Common myeloid progenitor, CD34-positive (primary cell): ENCODE measurements at regions not wholly inside any gene's neighbourhood (a gene's known extent, or its start where the extent isn't known, plus 50 kb on each side); places are given as distances from the start of the nearest gene placed in this dataset.

ENCODE experiments used
- CTCF ChIA-PET: fragments of 350-600 bp; sonication (Branson Sonifier 250); formaldehyde crosslinking; loops from one replicate; lab custom pipeline; 2021; ENCODE audit warnings: antibody characterized with exemption; lab: Charles Lee
- POLR2A ChIA-PET: fragments of 350-600 bp; sonication (Branson Sonifier 250); formaldehyde crosslinking; loops from one replicate; lab custom pipeline; 2021; ENCODE audit warnings: antibody characterized with exemption; lab: Charles Lee
- DNase-seq, 3 donors: peaks; one replicate each; pipeline versions ENCODE4 v3.0.0 to v3.0.0-alpha.2; 2013
- H3K27ac ChIP-seq, 2 experiments: 1 replicate in 1 of 2; 2 replicates in 1 of 2; pipeline ENCODE4 v1.7.0; 2013; ENCODE audit warnings: inconsistent platforms in 2 of 2, low read length in 2 of 2, mild to moderate bottlenecking in 2 of 2, low read depth in 1 of 2, moderate library complexity in 1 of 2; ENCODE audit not compliant: severe bottlenecking in 2 of 2, insufficient read depth in 1 of 2, poor library complexity in 1 of 2
- H3K27me3 ChIP-seq, 5 experiments: replicated peaks in 2 of 5; 1 replicate in 3 of 5; 2 replicates in 2 of 5; pipeline versions ENCODE4 v1.6.1 to v1.7.0; 2013; ENCODE audit warnings: low read length in 4 of 5, mild to moderate bottlenecking in 2 of 5, moderate library complexity in 2 of 5, inconsistent platforms in 1 of 5; ENCODE audit not compliant: insufficient read depth in 5 of 5, control insufficient read depth in 4 of 5
- H3K36me3 ChIP-seq, 4 experiments: 1 replicate in 2 of 4; 2 replicates in 2 of 4; pipeline versions ENCODE4 v1.6.1 to v1.7.0; 2013; ENCODE audit warnings: low read length in 3 of 4, control low read depth in 1 of 4, mild to moderate bottlenecking in 1 of 4; ENCODE audit not compliant: control insufficient read depth in 4 of 4, insufficient read depth in 4 of 4
- H3K4me1 ChIP-seq, 4 experiments: 1 replicate in 3 of 4; 2 replicates in 1 of 4; pipeline versions ENCODE4 v1.6.1 to v1.7.1; 2013; ENCODE audit warnings: low read length in 3 of 4, mild to moderate bottlenecking in 3 of 4, control low read depth in 1 of 4, inconsistent platforms in 1 of 4, moderate library complexity in 1 of 4; ENCODE audit not compliant: control insufficient read depth in 4 of 4, insufficient read depth in 4 of 4; ENCODE audit errors: control extremely low read depth in 1 of 4
- H3K4me3 ChIP-seq, 7 experiments: 1 replicate in 4 of 7; 2 replicates in 3 of 7; pipeline versions ENCODE4 v1.5.1 to v1.7.0; 2013; ENCODE audit warnings: mild to moderate bottlenecking in 7 of 7, low read length in 6 of 7, moderate library complexity in 6 of 7, inconsistent platforms in 2 of 7, low read depth in 2 of 7, control low read depth in 1 of 7; ENCODE audit not compliant: insufficient read depth in 4 of 7, control insufficient read depth in 1 of 7; ENCODE audit errors: extremely low read depth in 1 of 7
- H3K9me3 ChIP-seq, 5 experiments: 1 replicate in 4 of 5; 2 replicates in 1 of 5; pipeline versions ENCODE4 v1.6.1 to v1.7.1; 2013; ENCODE audit warnings: low read length in 4 of 5, mild to moderate bottlenecking in 2 of 5, inconsistent platforms in 1 of 5, low read depth in 1 of 5, moderate library complexity in 1 of 5; ENCODE audit not compliant: control insufficient read depth in 4 of 5, insufficient read depth in 2 of 5; ENCODE audit errors: control extremely low read depth in 1 of 5
- WGBS: methylation state at CpG from one replicate; pipeline ENCODE4 v1.1.5; 2013; ENCODE audit not compliant: insufficient coverage; 5-methylcytosine and 5-hydroxymethylcytosine counted together

DNA sequence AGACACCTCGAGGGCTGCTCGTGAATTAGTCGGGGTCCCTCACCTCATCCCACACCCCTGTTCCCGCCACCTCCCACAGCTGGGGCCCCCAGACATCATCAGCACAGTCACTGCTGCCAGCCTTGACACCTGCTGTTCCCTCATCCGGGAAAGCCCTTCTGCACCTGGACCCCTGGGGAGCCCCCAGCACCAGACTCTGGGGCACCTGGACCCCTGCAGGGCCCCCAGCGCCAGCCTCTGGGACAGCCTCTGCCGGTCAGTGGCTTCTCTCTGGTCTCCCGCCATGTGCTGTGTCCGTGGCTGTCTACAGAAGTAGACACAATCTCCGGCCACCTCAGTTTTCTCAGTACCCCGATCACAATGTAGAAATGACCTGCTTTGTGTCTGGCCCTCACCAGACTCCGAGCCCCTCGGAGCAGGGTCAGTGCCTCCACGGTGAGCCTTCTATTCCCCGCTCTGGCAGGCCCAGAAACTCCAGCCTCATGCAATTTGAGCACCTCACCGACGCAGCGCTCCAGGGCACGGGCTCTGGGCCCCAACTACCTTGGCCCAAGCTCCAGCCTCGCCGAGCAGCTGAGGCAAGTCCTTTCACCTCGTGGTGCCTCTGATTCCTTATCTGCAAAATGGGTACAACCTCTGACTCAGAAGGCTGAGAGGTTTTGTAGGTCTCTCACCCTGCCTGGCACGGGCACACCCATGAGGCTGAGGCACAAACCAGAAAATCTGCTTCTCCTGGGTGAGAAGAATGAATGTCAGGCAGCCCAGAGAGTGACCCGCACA, 84.7 kb downstream of the RIPK4 start:
- WGBS, result 92% methylated on average over 23 of the region's 24 CpGs
- no peak overlapping the region for H3K27ac ChIP-seq
- POLR2A ChIA-PET, result no interaction called here
- DNase-seq, result no peak
- H3K27me3 ChIP-seq, result peaks cover 0 to 10% (median 0%) of the 10 kb centered on the region in 5 experiments
- peaks cover 0 to 13% (median 0%) of the 10 kb centered on the region in 4 experiments for H3K4me1 ChIP-seq
- H3K4me3 ChIP-seq, result no peak overlapping the region
- CTCF ChIA-PET, result no interaction called here
- no peaks in the 10 kb centered on the region for H3K9me3 ChIP-seq
- H3K36me3 ChIP-seq, result no peaks in the 10 kb centered on the region

- H3K4me3 ChIP-seq, result no peak overlapping the region
- H3K9me3 ChIP-seq, result no peaks in the 10 kb centered on the region
- no peak for DNase-seq
- no peaks in the 10 kb centered on the region for H3K36me3 ChIP-seq
- ChIA-PET POLR2A (no interaction called here), CTCF (no interaction called here)
- peaks cover 0 to 9% (median 0%) of the 10 kb centered on the region in 5 experiments for H3K27me3 ChIP-seq
- 92% methylated on average over 20 of the region's 20 CpGs for WGBS
- no peak overlapping the region for H3K27ac ChIP-seq
- H3K4me1 ChIP-seq, result peaks cover 0 to 13% (median 0%) of the 10 kb centered on the region in 4 experiments
Observed at GRCh38 chr21:41681348-41681801, 85.5 kb downstream of the RIPK4 start.

DNA sequence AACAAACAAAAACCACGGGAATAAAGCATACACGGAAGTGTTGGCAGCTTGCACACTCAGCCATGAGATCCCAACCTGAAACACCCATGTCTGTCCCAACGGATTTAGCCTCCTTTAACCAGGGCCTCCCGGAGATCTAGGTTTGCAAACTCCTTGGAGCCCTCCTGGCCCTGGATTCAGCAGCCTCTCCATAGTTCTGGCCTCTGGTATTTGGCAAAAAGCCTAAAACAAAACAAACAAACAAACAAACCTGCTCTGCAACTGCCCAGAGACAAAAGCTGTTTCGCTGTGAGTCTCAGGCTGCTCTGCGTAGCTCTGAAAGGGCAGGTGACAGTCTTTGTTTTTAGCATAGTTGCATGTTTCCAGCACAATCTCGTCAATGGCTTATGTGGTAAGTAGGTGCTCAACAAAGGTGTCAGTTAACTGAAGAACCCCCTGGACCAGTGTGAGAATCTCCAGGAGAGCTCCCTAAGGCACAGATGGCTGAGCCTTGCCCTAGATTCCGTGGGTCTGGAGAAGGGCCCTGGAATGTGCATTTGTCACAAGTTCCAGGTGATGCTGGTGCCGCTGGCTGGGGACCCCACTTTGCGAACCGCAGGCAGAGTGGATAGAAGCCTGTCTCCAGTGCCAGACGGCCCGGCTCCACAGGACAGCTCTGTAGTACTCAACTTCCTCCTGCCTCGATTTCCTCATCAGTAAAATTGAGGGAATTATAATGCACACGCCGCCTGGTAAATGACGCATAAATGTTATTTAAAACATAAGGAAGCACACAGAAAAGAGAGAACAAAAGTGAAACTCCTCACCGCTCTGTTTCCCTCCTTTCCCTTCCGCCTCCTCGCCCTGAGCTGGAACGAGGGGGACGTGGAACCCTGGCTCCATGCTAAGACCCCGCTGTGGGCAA, 86.2 kb downstream of the RIPK4 start:
- ChIA-PET POLR2A (interaction anchor here (0.7 kb wide), 1 partner anchor 32 kb away, joined by 4 read pairs; no protein-coding TSS in a partner anchor), CTCF (interaction anchor here (1.1 kb wide), 1 partner anchor 67 kb away, joined by 3 read pairs; no protein-coding TSS in a partner anchor)
- no peaks in the 10 kb centered on the region for H3K9me3 ChIP-seq
- H3K4me3 ChIP-seq, result no peak overlapping the region
- H3K36me3 ChIP-seq, result no peaks in the 10 kb centered on the region
- no peak overlapping the region for H3K27ac ChIP-seq
- 98% methylated on average over 20 of the region's 23 CpGs for WGBS
- DNase-seq, result no peak
- H3K4me1 ChIP-seq, result peaks cover 0 to 13% (median 0%) of the 10 kb centered on the region in 4 experiments
- peaks cover 0 to 7% (median 0%) of the 10 kb centered on the region in 5 experiments for H3K27me3 ChIP-seq

DNA sequence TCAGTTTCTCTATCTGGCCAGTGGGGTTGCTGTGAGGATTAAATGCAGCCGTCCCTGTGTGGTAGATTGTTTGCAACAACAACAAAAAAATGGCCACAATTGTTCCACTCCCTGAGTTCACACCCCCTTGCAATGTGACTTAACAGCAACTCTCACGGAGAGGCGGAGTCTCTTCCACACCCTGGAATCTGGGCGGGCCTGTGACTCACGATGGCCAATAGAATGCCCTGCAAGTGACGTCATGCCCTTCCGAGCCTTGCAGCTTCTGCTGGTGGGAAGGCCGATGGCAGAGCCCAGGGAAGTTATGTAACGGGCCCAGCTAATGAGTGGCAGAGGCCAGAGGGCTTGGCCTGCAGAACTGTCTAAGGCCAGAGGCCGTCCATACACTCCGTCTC, 87.9 kb downstream of the RIPK4 start:
- Histone ChIP-seq H3K4me1 (peaks cover 0 to 13% (median 0%) of the 10 kb centered on the region in 4 experiments), H3K27me3 (peaks cover 0 to 7% (median 0%) of the 10 kb centered on the region in 5 experiments), H3K4me3 (no peak overlapping the region), H3K36me3 (no peaks in the 10 kb centered on the region), H3K9me3 (no peaks in the 10 kb centered on the region), H3K27ac (no peak overlapping the region)
- ChIA-PET CTCF (interaction anchor here (1.2 to 1.4 kb wide), 3 partner anchors 16 to 88 kb away, joined by 3 read pairs; partner anchors contain the start of gene RIPK4), POLR2A (no interaction called here)
- DNase-seq, result peak; percentile 67 to 83 (median 81)
- WGBS, result 53% methylated on average over 11 of the region's 11 CpGs

DNA sequence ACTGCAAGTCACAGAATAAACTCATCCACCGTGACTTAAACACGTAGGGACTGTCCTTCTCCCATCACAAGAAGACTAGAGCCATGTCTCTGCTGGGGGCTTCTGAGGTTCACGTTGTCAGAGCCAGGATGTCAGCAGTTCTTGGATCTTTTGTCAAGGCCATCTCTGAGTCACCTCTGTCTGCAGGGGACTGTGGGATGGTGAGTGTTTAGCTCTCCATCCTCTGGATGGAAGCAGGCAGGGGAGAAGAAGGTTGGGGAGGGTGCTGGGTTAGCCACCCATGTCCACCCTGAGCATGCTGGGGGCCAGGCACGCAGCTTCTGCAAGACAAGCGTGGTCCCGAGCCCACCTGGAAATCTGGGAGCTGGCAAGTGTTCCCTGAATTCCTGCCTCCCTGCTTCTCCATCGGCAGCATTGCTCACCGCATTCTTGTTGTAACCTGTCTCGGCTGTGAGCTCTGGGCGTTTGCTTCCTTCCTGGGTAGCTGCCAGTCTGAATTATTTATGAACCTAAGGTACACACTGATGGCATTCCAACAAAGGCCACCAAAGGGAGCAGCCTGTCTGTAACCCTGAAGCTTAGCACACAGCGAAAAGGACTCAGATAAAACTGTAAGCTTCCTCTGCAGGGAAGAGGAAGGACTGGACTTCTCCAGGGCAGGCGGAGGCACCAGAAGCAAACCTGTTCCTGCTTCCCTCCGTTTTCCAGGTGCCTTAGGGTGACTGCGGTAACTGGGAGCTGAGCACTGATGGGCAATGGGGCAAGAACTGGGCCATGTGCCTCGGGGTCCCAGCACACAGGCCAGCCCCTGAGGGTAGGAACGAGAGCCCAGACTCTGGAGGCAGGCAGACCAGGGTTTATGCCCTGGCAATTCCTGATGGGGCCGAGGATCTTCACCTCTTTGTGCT, 88.6 kb downstream of the RIPK4 start:
- CTCF ChIA-PET, result interaction anchor here (1.2 to 1.4 kb wide), 3 partner anchors 16 to 89 kb away, joined by 3 read pairs; partner anchors contain the start of gene RIPK4
- POLR2A ChIA-PET, result no interaction called here
- peaks cover 0 to 7% (median 0%) of the 10 kb centered on the region in 5 experiments for H3K27me3 ChIP-seq
- H3K36me3 ChIP-seq, result no peaks in the 10 kb centered on the region
- DNase-seq, result peak in 1 of 3 donors; percentile 13
- H3K27ac ChIP-seq, result no peak overlapping the region
- H3K9me3 ChIP-seq, result no peaks in the 10 kb centered on the region
- no peak overlapping the region for H3K4me3 ChIP-seq
- WGBS, result 63% methylated on average over 15 of the region's 17 CpGs
- H3K4me1 ChIP-seq, result peaks cover 0 to 13% (median 0%) of the 10 kb centered on the region in 4 experiments

- Histone ChIP-seq H3K4me3 (no peak overlapping the region), H3K36me3 (no peaks in the 10 kb centered on the region), H3K27me3 (peaks cover 0 to 7% (median 0%) of the 10 kb centered on the region in 5 experiments), H3K9me3 (no peaks in the 10 kb centered on the region), H3K27ac (no peak overlapping the region), H3K4me1 (peaks cover 0 to 13% (median 0%) of the 10 kb centered on the region in 4 experiments)
- POLR2A ChIA-PET, result no interaction called here
- WGBS, result 91% methylated on average over 6 of the region's 8 CpGs
- DNase-seq, result no peak
- CTCF ChIA-PET, result interaction anchor here (1.4 kb wide), 1 partner anchor 61 kb away, joined by 3 read pairs; no protein-coding TSS in a partner anchor
Observed at GRCh38 chr21:41677671-41678015, 89.2 kb downstream of the RIPK4 start.
